ENCODE measurements at regions not wholly inside any gene's neighbourhood (a gene's known extent, or its start where the extent isn't known, plus 50 kb on each side); places are given as distances from the start of the nearest gene placed in this dataset.
"Not testable (repeated sequence)": the region's sequence is repeated elsewhere in the genome, so short reads cannot be mapped to it uniquely, and the experiment has no call there.

DNA sequence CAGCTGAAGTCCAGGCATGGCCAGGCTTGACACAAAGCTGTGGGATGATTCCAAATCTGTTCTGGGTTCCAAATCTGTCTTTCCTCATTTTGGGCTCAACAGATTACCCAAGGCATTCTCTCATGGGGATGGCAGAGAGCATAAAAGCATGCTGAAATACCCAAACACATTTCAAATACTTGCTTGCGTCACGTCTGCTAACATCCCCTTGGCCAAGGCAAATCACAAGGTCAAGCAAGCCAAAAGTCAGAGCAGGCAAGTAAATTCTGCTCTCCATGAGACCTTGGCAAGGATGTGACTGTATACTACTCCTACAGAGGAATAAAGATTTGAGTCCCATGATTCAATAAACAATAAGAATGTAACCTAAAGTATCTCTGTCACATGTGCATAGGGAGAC is 306.7 kb downstream of the EPB41L4A start:
- DNase-seq (ENCODE audit: low spot score): no peak

DNA sequence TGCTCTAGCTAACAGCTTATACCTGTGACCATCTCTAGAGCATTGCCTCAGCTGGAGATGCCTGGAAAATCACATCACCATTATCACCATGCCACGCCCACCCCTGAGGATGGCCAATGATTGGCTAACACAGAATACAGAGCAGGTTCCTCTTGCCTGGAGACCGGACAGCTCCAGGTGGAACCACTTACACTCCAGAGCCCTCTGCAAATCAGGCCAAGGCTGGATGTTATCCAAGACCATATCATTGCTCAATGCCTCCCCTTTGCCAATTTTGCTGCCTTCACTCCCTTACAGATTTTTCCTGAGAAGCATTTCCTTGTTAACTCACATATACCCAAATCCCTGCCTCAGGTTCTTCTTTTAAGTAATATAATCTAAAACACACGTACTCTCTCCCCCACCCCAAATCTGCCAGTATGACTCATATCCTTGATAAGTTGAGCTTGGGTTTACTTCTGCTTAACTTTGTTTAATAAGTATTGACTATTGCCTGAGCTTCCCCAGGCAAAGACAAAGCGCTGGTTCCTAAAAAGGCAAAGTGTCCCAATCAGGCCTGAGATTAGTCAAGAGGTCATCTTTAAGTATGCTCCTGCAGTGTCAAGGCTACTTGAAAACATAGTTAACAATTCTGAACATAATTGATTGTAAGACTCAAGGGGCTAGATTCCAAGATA is 309.6 kb downstream of the EPB41L4A start:
- peak; percentile 30 for DNase-seq (ENCODE audit: low spot score)

DNA sequence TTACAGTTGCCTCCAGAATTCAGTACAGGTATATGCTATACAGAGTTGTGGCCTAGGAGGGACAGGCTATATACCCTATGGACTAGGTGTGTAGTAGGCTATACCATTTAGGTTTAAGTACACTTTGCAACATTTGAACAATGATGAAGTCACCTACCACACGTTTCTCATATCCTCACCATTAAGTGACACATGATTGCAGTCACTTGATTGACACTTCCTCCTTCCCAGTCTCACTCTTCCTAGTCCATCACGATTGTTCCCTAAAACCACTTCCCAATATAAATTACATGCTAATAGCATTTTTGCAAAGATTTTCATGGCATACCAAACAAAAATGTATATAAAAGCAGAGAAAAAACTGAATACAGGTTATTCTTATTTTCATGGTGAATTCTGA is 312.2 kb downstream of the EPB41L4A start:
- DNase-seq (ENCODE audit: low spot score): no peak

DNA sequence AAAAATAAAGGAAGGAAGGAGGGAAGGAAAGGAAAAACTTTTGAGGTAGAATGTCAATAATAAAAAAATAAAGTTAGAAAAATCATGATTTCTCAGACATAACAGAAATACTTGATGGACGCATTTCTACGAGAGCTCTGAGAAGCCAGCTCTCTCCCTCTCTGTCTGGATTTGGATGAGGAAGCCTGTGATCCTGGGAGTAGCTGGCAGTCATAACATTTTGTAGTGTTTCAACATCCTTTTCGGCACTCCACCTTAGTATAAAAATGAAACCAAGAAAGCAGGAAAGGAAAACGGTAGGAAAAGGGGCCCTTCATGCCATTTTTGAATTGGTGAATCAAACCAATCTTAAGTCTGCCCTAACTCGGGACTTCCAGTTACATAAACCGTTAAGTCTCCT is 321.3 kb downstream of the EPB41L4A start:
- DNase-seq (ENCODE audit: low spot score): no peak

DNA sequence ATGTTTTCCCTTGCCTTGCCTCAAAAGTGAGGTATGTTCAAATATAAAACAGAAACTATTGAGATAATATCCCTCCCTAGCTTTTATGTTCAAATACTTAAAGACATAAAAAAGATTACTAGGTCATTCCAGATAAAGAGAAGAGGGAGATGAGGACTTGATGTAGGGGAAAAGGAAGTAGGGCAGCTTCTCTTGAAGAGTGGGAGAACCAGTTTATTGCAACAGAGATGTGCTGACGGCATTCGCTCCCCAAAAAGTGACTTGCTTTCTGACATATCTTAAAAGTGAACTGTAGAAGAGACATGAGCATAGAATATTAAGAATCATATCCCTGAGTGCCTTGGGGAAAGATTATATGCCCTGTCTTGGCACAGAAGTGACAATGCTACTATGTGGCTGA is 330.2 kb upstream of the NREP start:
- no peak for DNase-seq (ENCODE audit: low spot score)

DNA sequence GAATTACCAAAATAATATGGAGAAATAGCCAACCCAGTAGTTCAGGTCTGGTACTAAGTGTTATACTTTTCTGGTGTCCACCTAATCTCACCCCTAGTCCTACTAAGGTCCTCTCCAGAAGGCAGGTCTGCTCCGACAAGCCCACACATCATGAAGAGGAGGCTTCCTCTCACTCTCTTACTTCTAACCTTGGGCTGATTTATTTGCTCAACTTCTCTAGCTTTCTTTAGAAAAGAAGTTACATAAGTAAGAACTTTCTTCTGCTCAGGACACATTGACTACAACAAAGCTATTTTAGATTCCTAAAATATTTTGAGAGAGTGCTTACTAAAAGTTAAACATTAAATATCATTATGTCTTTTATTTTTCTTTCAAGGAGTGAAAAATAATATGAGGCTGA is 329.7 kb upstream of the NREP start:
- DNase-seq (ENCODE audit: low spot score): no peak

DNA sequence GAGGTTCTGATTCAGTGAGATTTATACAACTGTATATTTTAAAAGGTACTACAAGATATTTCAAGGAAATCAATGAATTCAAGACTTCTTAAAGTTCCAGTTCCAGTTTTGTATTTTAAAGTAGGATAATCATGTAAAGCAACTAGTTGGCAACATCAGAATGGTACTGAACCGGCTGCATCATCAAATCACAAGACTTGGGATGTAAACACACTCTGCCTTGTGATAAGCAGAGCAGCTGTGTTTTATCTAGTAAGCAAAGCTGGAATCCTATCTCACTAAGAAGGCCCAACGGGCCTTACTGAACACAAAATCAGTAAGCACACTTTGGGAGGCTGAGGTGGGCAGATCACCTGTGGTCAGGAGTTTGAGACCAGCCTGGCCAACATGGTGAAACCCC is 327.2 kb upstream of the NREP start:
- no peak for DNase-seq (ENCODE audit: low spot score)

DNA sequence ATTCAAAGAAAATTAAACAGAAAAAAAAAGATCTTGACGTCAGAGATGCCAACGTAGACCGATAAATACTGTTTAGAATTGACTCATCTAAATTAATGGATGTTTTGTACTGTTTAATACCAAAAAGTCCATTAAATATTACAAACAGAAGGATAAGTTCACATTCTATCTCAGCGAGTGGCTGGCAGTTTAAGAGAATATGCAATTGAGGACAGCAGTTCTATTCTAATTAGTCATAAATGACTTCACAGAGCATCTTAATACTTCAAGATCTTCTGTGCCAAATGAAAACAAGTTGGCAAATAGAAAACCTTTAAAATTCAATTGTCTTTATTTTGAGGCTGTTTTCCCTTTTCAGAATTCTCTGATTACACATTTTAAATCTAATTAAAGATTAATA is 326.6 kb upstream of the NREP start:
- no peak for DNase-seq (ENCODE audit: low spot score)

DNA sequence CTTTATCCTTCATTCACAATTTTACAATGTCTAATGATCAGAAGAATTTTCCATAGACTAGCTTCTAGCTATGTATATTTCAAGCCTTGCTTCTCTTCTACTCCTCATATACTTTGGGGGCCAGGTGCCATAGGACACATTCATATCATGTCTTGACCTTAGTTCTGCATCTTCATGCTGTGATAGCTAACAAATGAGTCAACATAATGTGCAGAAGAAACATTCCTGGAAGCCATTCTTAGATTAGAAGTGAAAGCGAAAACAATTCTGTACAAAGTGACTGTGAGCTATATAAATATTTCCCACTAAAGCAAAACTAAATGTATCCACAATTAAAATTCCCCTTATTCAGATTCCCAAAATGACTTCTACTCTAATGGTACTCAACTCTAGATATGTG is 320.2 kb upstream of the NREP start:
- DNase-seq (ENCODE audit: low spot score): no peak

DNA sequence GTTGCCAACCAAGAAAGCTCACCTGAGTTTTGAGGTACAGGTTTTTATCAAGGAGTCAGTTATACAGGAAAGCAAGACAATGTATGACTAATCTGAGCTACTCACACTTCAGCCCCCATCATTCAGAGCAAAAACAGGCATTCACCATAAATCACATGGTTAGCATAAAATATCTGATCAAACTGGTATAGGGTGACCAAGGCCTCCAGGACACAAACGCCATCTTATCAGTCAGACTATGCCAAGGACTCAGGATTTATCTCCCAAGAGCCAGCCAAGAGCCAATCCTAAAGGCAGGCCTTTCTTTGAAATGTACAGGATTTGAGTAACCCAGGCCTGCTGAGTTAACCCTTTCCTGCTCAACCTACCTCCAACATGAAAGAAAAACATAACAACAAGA is 313.0 kb upstream of the NREP start:
- DNase-seq (ENCODE audit: low spot score): no peak

DNA sequence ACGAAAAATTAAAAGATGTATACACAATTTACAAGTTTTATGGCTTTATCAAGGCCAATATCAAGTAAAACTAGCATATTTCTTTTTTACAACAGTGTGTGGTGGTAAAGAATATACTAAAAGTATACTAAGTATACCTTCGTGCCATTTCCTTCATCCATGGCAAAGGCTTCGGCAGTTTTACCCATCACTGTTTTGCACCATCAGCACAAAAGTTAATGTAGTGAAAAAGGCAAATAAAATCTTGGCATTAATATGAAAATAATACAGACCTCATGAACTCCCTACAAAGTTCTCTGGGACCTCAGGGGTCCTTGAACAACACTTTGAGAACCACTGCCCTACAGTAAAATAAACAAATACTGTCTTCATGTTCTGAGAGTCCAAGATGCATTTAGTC is 312.3 kb upstream of the NREP start:
- DNase-seq (ENCODE audit: low spot score): no peak

DNA sequence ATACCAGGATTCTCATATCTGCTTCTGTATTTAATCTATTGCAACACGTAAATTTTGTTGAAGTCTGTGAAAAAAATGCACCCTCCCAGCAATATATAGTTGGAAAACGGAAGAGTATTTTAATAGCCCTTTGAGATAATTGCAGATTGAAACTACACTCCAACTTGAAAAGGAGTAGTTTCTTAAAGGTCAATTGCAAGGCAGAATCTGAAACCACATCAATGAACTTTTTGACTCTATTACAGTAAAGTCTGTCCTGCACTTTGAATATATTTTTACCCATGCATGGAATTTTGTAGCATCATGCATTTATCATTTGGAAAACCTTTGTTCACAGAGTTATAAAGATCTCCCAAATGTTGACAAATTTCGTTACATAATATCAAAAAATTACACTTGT is 311.6 kb upstream of the NREP start:
- DNase-seq (ENCODE audit: low spot score): no peak

DNA sequence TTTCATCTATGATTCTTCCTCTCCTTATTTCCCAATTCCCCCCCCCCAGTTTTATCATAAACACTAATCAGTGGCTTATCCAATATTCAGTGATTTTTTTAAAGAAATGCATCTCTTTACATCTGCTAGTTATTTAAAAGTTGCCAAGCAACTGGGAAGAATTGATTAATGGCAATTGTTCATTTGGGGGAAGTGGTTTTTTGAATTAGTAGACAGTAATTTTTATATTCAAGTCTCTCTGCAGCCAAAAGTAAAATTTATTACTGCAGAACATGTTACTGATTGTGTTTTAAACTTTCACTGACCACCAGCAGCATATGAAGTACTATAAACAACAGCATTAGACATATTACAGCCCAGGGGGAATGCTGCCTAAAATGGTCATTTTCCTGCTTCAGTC is 308.8 kb upstream of the NREP start:
- no peak for DNase-seq (ENCODE audit: low spot score)

DNA sequence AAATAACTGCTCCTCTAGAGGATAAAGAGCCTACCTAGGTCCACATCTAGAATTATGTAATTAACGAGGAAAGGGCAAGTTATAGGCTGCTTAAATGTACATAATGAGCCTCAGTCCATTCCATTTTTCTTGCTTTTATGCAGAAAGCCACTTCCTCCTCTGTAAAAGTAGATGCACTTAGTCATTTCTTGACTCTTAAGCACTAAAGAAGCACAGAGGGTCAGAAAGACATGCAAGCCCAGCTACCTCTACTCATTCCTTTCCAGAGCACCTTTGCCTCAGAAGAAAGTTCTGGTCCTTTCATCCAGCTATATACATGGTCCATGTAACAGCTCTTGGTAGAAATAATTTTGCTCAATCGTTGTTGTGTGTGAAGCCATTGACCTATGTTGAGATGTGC is 308.0 kb upstream of the NREP start:
- DNase-seq (ENCODE audit: low spot score): no peak

DNA sequence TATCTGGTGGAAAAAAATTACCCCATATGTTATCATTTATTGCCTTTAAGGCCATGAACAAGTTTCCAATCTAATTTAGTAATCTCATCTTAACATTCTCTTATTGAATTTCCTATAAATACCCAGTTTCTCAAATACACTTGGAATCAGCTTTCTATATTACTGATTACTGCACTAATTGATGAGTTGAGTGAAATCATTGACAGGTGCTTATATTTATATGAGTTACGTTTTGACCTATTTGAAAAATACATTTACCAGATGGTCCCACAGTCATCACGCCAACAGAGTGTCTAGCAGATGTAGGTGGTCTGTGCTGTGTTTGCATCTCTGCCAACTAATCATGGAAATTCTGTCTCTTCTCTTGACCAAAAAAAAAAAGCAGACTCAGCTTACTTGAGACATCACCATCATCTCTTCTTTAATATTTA is 307.3 kb upstream of the NREP start:
- no peak for DNase-seq (ENCODE audit: low spot score)

DNA sequence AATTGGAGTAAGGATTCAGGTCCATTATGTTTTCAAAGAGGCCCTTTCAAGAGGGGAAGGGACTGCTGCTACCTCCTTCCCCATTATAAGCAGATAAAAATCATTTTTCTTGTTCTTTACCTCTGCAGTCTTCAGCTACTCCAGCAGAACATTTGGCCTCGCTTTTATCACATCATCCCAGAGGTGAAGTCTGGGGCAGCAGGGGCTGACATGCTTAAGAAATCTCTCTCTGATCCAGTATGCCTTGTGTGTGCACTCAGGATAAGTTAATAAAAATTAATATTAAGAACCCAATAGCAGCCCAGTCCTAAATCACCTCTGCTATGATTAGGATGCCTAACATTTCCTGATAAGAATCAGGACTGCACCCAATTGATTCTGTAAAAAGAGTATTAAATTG is 306.9 kb upstream of the NREP start:
- no peak for DNase-seq (ENCODE audit: low spot score)

DNA sequence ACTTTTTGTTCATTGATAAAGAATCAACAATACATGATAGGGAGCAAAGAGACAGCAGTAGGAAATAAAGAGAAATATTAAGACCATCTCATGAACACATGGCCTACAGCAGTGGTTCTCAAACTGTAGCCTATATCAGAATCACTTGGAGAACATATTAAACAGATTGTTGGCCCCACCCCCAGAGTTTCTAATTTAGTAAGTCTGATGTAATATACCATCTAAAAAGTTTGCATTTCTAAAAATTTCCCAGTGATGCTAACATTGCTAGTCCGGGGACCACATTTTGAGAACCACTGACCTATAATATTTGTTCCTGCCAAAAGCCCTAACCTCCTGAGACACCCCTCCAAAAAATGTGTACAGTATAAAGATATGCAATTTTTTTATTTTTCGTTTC is 306.2 kb upstream of the NREP start:
- DNase-seq (ENCODE audit: low spot score): no peak

DNA sequence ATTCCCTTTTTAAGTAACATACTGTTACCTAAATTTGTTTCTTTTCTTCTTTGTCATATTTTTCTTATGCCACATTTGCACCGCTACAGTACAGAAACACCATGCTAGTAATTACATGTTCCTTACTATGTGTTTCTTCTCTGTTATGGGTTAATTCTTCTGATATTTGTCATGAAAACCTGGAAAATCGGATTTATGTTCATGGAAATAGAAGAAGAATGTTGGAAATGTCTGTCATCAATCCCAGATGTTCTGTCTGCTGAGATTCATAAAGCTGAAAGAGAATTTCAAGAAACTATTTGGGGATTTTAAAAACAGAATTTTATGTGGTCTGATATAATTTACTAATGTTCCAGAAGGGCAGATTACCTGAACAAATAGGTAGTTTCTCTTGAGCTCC is 305.2 kb upstream of the NREP start:
- no peak for DNase-seq (ENCODE audit: low spot score)

DNA sequence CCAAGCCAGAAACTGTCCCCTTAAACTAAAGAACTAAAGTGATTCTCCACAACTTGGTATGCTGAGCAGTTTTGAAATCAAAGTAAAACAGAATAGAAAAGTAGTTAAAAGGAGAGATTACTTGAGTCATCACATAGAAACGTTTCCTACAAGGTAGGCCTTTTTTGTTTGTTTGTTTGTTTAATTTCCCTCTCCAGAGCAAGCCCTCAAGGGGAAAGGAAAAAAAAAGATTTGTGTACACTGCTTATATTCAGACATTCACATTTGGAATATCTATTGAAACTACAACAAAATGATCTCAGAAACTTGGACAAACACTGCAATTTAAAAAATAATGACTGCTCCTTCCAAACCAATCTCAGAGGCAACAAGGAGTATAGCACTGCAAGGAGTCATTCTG is 304.7 kb upstream of the NREP start:
- DNase-seq (ENCODE audit: low spot score): no peak

DNA sequence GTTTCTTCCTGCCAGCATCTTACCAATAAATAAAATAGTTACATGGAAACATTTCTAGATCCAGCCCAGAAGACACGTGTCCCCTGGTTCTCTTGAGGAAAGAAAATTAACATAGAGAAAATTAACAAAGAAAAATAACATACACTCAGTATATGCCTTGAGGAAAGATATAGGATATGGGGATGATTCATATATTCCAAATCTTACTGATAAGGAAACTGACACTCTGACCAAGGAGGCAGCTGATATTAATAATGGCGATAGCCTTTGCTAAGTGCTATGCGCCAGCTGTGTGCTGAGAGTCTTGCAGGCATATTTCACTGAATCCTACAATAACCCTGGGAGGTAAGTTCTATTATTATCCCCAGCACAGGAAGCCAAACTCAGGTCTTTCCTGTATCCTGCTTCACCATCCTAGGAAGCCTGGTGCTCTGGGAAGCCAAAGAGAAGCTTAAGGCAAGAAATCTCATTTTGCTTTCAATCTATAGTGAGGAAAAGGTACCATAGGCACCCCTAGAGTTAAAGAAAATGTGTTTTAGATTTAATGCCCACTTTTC is 302.7 kb upstream of the NREP start:
- DNase-seq (ENCODE audit: low spot score): no peak

DNA sequence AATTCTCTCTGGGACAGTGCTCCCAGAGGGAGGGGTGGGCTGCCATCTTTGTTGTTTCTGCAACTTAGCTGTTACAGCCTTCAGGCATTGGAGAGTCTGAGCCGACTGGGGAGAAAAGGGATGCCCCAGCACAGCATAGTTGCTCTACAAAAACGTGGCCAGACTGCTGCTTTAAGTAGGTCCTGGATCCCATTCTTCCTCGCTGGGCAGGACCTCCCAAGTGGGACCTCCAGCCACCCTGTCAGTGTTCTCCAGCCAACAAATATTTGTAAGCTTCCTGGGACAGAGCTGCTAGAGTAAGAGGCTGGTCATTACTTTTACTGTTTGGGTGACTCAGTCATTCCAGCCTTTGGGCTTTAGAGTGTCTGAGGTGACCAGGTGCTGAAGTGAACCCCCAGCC is 292.7 kb upstream of the NREP start:
- DNase-seq (ENCODE audit: low spot score): no peak

DNA sequence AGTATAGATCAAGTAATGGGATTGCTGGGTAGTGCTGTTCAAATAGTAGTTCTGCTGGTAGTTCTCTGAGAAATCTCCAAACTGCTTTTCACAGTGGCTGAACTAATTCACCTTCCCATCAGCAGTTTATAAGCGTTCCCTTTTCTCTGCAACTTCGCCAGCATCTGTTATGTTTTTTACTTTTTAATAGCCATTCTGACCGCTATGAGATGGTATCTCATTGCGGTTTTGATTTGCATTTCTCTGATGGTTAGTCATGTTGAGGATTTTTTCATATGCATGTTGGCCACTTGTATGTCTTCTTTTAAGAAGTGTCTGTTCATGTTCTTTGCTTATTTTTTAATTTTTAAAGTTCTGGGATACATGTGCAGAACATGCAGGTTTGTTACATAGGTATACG is 279.2 kb upstream of the NREP start:
- no peak for DNase-seq (ENCODE audit: low spot score)

DNA sequence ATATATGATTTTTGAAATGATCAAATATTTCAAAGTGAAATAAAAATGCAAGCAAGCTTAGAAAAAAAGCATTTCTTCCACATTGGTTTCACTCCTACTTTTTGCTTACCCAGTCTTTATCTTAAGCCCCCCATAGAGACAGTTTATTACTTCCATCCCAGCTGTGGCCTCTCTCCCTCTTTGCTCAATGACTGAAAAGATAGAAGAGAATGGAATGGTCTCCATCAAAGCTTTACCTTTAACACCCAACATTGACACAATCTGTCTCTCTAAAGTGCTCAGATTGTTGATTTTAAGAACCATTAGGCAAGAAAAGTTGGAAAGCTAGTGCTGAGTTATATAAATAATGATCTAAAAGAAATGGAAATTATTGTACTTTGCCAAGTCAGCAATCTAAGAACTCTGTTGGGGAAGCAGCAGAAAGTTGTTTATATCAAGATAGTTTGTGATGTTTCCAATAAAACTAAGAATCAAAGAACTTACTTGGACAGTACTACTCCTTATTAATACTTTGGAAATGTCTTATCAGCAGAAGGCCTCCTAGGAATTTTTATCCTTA is 277.5 kb upstream of the NREP start:
- DNase-seq (ENCODE audit: low spot score): no peak

DNA sequence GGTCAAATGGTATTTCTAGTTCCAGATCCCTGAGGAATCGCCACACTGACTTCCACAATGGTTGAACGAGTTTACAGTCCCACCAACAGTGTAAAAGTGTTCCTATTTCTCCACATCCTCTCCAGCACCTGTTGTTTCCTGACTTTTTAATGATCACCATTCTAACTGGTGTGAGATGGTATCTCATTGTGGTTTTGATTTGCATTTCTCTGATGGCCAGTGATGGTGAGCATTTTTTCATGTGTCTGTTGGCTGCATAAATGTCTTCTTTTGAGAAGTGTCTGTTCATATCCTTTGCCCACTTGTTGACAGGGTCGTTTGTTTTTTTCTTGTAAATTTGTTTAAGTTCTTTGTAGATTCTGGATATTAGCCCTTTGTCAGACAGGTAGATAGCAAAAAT is 269.9 kb upstream of the NREP start:
- not testable (repeated sequence) for DNase-seq (ENCODE audit: low spot score)

Measured in SW480 (cell line).